ENCODE measurements at regions not wholly inside any gene's neighbourhood (a gene's known extent, or its start where the extent isn't known, plus 50 kb on each side); places are given as distances from the start of the nearest gene placed in this dataset.

- H3K4me1 ChIP-seq (ENCODE audit: control insufficient read depth, insufficient read depth, low read length): peaks cover 5% of the 10 kb centered on the region; the same call in 1 of the 2 replicates
- H3K9ac ChIP-seq (ENCODE audit: low read depth, low read length): no peak overlapping the region
- H3K36me3 ChIP-seq (ENCODE audit: control insufficient read depth, insufficient read depth, low read length): no peaks in the 10 kb centered on the region
- H3K9me3 ChIP-seq (ENCODE audit: control insufficient read depth, insufficient read depth, low read length): no peaks in the 10 kb centered on the region
- H3K4me3 ChIP-seq (ENCODE audit: low read depth, low read length): no peak overlapping the region
- no peak overlapping the region for H3K27ac ChIP-seq (ENCODE audit: low read depth, low read length)
- no peaks in the 10 kb centered on the region for H3K27me3 ChIP-seq (ENCODE audit: control insufficient read depth, insufficient read depth, low read length)
Measured at GRCh38 chr20:12287575-12287974, 369.9 kb downstream of the BTBD3 start.

GRCh38 chr20:12289465-12289864 lies 371.8 kb downstream of the BTBD3 start:
- Histone ChIP-seq H3K27ac (ENCODE audit: low read depth, low read length) (no peak overlapping the region), H3K27me3 (ENCODE audit: control insufficient read depth, insufficient read depth, low read length) (no peaks in the 10 kb centered on the region), H3K36me3 (ENCODE audit: control insufficient read depth, insufficient read depth, low read length) (no peaks in the 10 kb centered on the region), H3K9ac (ENCODE audit: low read depth, low read length) (no peak overlapping the region), H3K4me1 (ENCODE audit: control insufficient read depth, insufficient read depth, low read length) (peaks cover 5% of the 10 kb centered on the region; the same call in 1 of the 2 replicates), H3K9me3 (ENCODE audit: control insufficient read depth, insufficient read depth, low read length) (no peaks in the 10 kb centered on the region), H3K4me3 (ENCODE audit: low read depth, low read length) (no peak overlapping the region)

- H3K36me3 ChIP-seq (ENCODE audit: control insufficient read depth, insufficient read depth, low read length): no peaks in the 10 kb centered on the region
- H3K27ac ChIP-seq (ENCODE audit: low read depth, low read length): no peak overlapping the region
- no peak overlapping the region for H3K9ac ChIP-seq (ENCODE audit: low read depth, low read length)
- H3K4me3 ChIP-seq (ENCODE audit: low read depth, low read length): no peak overlapping the region
- H3K4me1 ChIP-seq (ENCODE audit: control insufficient read depth, insufficient read depth, low read length): peaks cover 5% of the 10 kb centered on the region; the same call in 1 of the 2 replicates
- H3K27me3 ChIP-seq (ENCODE audit: control insufficient read depth, insufficient read depth, low read length): no peaks in the 10 kb centered on the region
- no peaks in the 10 kb centered on the region for H3K9me3 ChIP-seq (ENCODE audit: control insufficient read depth, insufficient read depth, low read length)
Measured at GRCh38 chr20:12291386-12291785, 373.7 kb downstream of the BTBD3 start.

- no peaks in the 10 kb centered on the region for H3K27me3 ChIP-seq (ENCODE audit: control insufficient read depth, insufficient read depth, low read length)
- no peaks in the 10 kb centered on the region for H3K36me3 ChIP-seq (ENCODE audit: control insufficient read depth, insufficient read depth, low read length)
- H3K4me1 ChIP-seq (ENCODE audit: control insufficient read depth, insufficient read depth, low read length): peaks cover 5% of the 10 kb centered on the region; the same call in 1 of the 2 replicates
- H3K4me3 ChIP-seq (ENCODE audit: low read depth, low read length): no peak overlapping the region
- no peaks in the 10 kb centered on the region for H3K9me3 ChIP-seq (ENCODE audit: control insufficient read depth, insufficient read depth, low read length)
- no peak overlapping the region for H3K9ac ChIP-seq (ENCODE audit: low read depth, low read length)
- no peak overlapping the region for H3K27ac ChIP-seq (ENCODE audit: low read depth, low read length)
Measured at GRCh38 chr20:12293900-12294299, 376.2 kb downstream of the BTBD3 start.

- H3K36me3 ChIP-seq (ENCODE audit: control insufficient read depth, insufficient read depth, low read length): no peaks in the 10 kb centered on the region
- H3K9ac ChIP-seq (ENCODE audit: low read depth, low read length): no peak overlapping the region
- no peaks in the 10 kb centered on the region for H3K27me3 ChIP-seq (ENCODE audit: control insufficient read depth, insufficient read depth, low read length)
- H3K9me3 ChIP-seq (ENCODE audit: control insufficient read depth, insufficient read depth, low read length): no peaks in the 10 kb centered on the region
- peaks cover 5% of the 10 kb centered on the region; the same call in 1 of the 2 replicates for H3K4me1 ChIP-seq (ENCODE audit: control insufficient read depth, insufficient read depth, low read length)
- no peak overlapping the region for H3K4me3 ChIP-seq (ENCODE audit: low read depth, low read length)
- no peak overlapping the region for H3K27ac ChIP-seq (ENCODE audit: low read depth, low read length)
Measured at GRCh38 chr20:12294678-12295077, 377.0 kb downstream of the BTBD3 start.

- no peak overlapping the region for H3K27ac ChIP-seq (ENCODE audit: low read depth, low read length)
- H3K9me3 ChIP-seq (ENCODE audit: control insufficient read depth, insufficient read depth, low read length): peaks cover 5% of the 10 kb centered on the region; the same call in 1 of the 2 replicates
- no peaks in the 10 kb centered on the region for H3K36me3 ChIP-seq (ENCODE audit: control insufficient read depth, insufficient read depth, low read length)
Measured at GRCh38 chr20:12305188-12305950, 387.7 kb downstream of the BTBD3 start.

GRCh38 chr20:12306107-12306506 lies 388.4 kb downstream of the BTBD3 start:
- Histone ChIP-seq H3K27me3 (ENCODE audit: control insufficient read depth, insufficient read depth, low read length) (no peaks in the 10 kb centered on the region), H3K4me3 (ENCODE audit: low read depth, low read length) (no peak overlapping the region), H3K27ac (ENCODE audit: low read depth, low read length) (no peak overlapping the region), H3K4me1 (ENCODE audit: control insufficient read depth, insufficient read depth, low read length) (no peaks in the 10 kb centered on the region), H3K9me3 (ENCODE audit: control insufficient read depth, insufficient read depth, low read length) (peaks cover 5% of the 10 kb centered on the region; the same call in 1 of the 2 replicates), H3K36me3 (ENCODE audit: control insufficient read depth, insufficient read depth, low read length) (no peaks in the 10 kb centered on the region), H3K9ac (ENCODE audit: low read depth, low read length) (no peak overlapping the region)

More at GRCh38 chr20:12305188-12305950, 387.7 kb downstream of the BTBD3 start:
- Histone ChIP-seq H3K27me3 (ENCODE audit: control insufficient read depth, insufficient read depth, low read length) (no peaks in the 10 kb centered on the region), H3K9ac (ENCODE audit: low read depth, low read length) (no peak overlapping the region), H3K4me3 (ENCODE audit: low read depth, low read length) (no peak overlapping the region), H3K4me1 (ENCODE audit: control insufficient read depth, insufficient read depth, low read length) (no peaks in the 10 kb centered on the region)

GRCh38 chr20:12311094-12311865 lies 393.6 kb downstream of the BTBD3 start:
- Histone ChIP-seq H3K4me3 (ENCODE audit: low read depth, low read length) (no peak overlapping the region), H3K27ac (ENCODE audit: low read depth, low read length) (no peak overlapping the region), H3K4me1 (ENCODE audit: control insufficient read depth, insufficient read depth, low read length) (no peaks in the 10 kb centered on the region), H3K9me3 (ENCODE audit: control insufficient read depth, insufficient read depth, low read length) (no peaks in the 10 kb centered on the region), H3K9ac (ENCODE audit: low read depth, low read length) (no peak overlapping the region), H3K36me3 (ENCODE audit: control insufficient read depth, insufficient read depth, low read length) (no peaks in the 10 kb centered on the region), H3K27me3 (ENCODE audit: control insufficient read depth, insufficient read depth, low read length) (no peaks in the 10 kb centered on the region)

- Histone ChIP-seq H3K27me3 (ENCODE audit: control insufficient read depth, insufficient read depth, low read length) (no peaks in the 10 kb centered on the region), H3K36me3 (ENCODE audit: control insufficient read depth, insufficient read depth, low read length) (no peaks in the 10 kb centered on the region), H3K9ac (ENCODE audit: low read depth, low read length) (no peak overlapping the region), H3K9me3 (ENCODE audit: control insufficient read depth, insufficient read depth, low read length) (no peaks in the 10 kb centered on the region), H3K4me1 (ENCODE audit: control insufficient read depth, insufficient read depth, low read length) (peaks cover 5% of the 10 kb centered on the region; the same call in 1 of the 2 replicates), H3K4me3 (ENCODE audit: low read depth, low read length) (no peak overlapping the region), H3K27ac (ENCODE audit: low read depth, low read length) (no peak overlapping the region)
Measured at GRCh38 chr20:12315652-12316051, 398.0 kb downstream of the BTBD3 start.

- H3K27ac ChIP-seq (ENCODE audit: low read depth, low read length): no peak overlapping the region
- no peaks in the 10 kb centered on the region for H3K9me3 ChIP-seq (ENCODE audit: control insufficient read depth, insufficient read depth, low read length)
- H3K36me3 ChIP-seq (ENCODE audit: control insufficient read depth, insufficient read depth, low read length): no peaks in the 10 kb centered on the region
- H3K4me1 ChIP-seq (ENCODE audit: control insufficient read depth, insufficient read depth, low read length): peaks cover 5% of the 10 kb centered on the region; the same call in 1 of the 2 replicates
- no peak overlapping the region for H3K4me3 ChIP-seq (ENCODE audit: low read depth, low read length)
- no peaks in the 10 kb centered on the region for H3K27me3 ChIP-seq (ENCODE audit: control insufficient read depth, insufficient read depth, low read length)
- no peak overlapping the region for H3K9ac ChIP-seq (ENCODE audit: low read depth, low read length)
Measured at GRCh38 chr20:12316794-12317193, 399.1 kb downstream of the BTBD3 start.

- H3K27ac ChIP-seq (ENCODE audit: low read depth, low read length): no peak overlapping the region
- no peak overlapping the region for H3K4me3 ChIP-seq (ENCODE audit: low read depth, low read length)
- no peaks in the 10 kb centered on the region for H3K36me3 ChIP-seq (ENCODE audit: control insufficient read depth, insufficient read depth, low read length)
- no peaks in the 10 kb centered on the region for H3K9me3 ChIP-seq (ENCODE audit: control insufficient read depth, insufficient read depth, low read length)
- peaks cover 5% of the 10 kb centered on the region; the same call in 1 of the 2 replicates for H3K4me1 ChIP-seq (ENCODE audit: control insufficient read depth, insufficient read depth, low read length)
- H3K27me3 ChIP-seq (ENCODE audit: control insufficient read depth, insufficient read depth, low read length): no peaks in the 10 kb centered on the region
- no peak overlapping the region for H3K9ac ChIP-seq (ENCODE audit: low read depth, low read length)
Measured at GRCh38 chr20:12317433-12317832, 399.7 kb downstream of the BTBD3 start.
